A673 (cell line): ENCODE measurements at regions not wholly inside any gene's neighbourhood (a gene's known extent, or its start where the extent isn't known, plus 50 kb on each side); places are given as distances from the start of the nearest gene placed in this dataset.

Experiments
- BruUV-seq: library from RNA; stranded (reverse); fragments of 400-500 nt; replicated peaks from 2 replicates; lab custom pipeline; 2021; lab: Mats Ljungman, UMichigan
- CTCF ChIA-PET: fragments of 300-600 bp; sonication (Branson Sonifier 250); formaldehyde crosslinking; loops from one replicate; lab custom pipeline; 2022; ENCODE audit warnings: antibody characterized with exemption; lab: Charles Lee
- POLR2A ChIA-PET: fragments of 300-600 bp; sonication (Branson Sonifier 250); formaldehyde crosslinking; loops from one replicate; lab custom pipeline; 2022; ENCODE audit warnings: antibody characterized with exemption; ENCODE audit not compliant: low non-redundant PET; lab: Charles Lee
- DNase-seq: peaks from one replicate; pipeline ENCODE4 v3.0.0-alpha.2; 2015; ENCODE audit warnings: low spot score
- H3K27ac ChIP-seq: fragments of 200-600 bp; sonication (generic); 2 replicates; pipeline ENCODE4 v1.5.1; 2016; ENCODE audit warnings: mixed run types, low read depth, mild to moderate bottlenecking, mixed read lengths, antibody characterized with exemption, low read length; ENCODE audit not compliant: poor library complexity, severe bottlenecking
- H3K27me3 ChIP-seq: fragments of 200-600 bp; sonication (generic); replicated peaks from 2 replicates; pipeline ENCODE4 v1.6.1; 2017; ENCODE audit warnings: mixed run types, low read depth, mild to moderate bottlenecking, mixed read lengths, antibody characterized with exemption, low read length; ENCODE audit not compliant: insufficient read depth, poor library complexity
- H3K36me3 ChIP-seq: fragments of 200-600 bp; sonication (generic); 2 replicates; pipeline ENCODE4 v1.6.1; 2016; ENCODE audit warnings: mixed run types, mild to moderate bottlenecking, mixed read lengths, antibody characterized with exemption, low read length; ENCODE audit not compliant: insufficient read depth, poor library complexity, severe bottlenecking
- H3K4me1 ChIP-seq: fragments of 200-600 bp; sonication (generic); 2 replicates; pipeline ENCODE4 v1.6.1; 2017; ENCODE audit warnings: mixed run types, mild to moderate bottlenecking, mixed read lengths, antibody characterized with exemption, low read length; ENCODE audit not compliant: insufficient read depth, poor library complexity, severe bottlenecking
- H3K4me3 ChIP-seq: fragments of 200-600 bp; sonication (generic); 2 replicates; pipeline ENCODE4 v1.5.1; 2016; ENCODE audit warnings: low read depth, mixed run types, mild to moderate bottlenecking, mixed read lengths, low read length; ENCODE audit not compliant: poor library complexity, severe bottlenecking
- H3K9me3 ChIP-seq: fragments of 200-600 bp; sonication (generic); 2 replicates; pipeline ENCODE4 v1.6.1; 2016; ENCODE audit warnings: mixed run types, low read depth, mild to moderate bottlenecking, mixed read lengths, antibody characterized with exemption, low read length; ENCODE audit not compliant: poor library complexity, severe bottlenecking
- CTCF ChIP-seq: fragments of 300-800, 200-600 bp; sonication (generic); conservative IDR thresholded peaks from 2 replicates; pipeline ENCODE4 v1.5.1; 2017; ENCODE audit warnings: low read depth, mild to moderate bottlenecking, antibody characterized with exemption, low read length, moderate library complexity, mixed read lengths
- EZH2 ChIP-seq: fragments of 200-600 bp; sonication (generic); IDR thresholded peaks from 2 replicates; pipeline ENCODE4 v1.6.1; 2017; ENCODE audit warnings: borderline replicate concordance, low read depth, mild to moderate bottlenecking, mixed read lengths, antibody characterized with exemption, low read length; ENCODE audit not compliant: poor library complexity, severe bottlenecking
- intact Hi-C: fragments of 100-400 bp; cut with micrococcal nuclease; formaldehyde crosslinking; loops from one replicate; pipeline ENCODE4 v1.10.0; 2022; ENCODE audit not compliant: unreplicated experiment

- intact Hi-C loops: no loop called here
- H3K27me3 ChIP-seq: no peaks in the 10 kb centered on the region
- no peak overlapping the region for H3K4me3 ChIP-seq
- H3K27ac ChIP-seq: no peak overlapping the region
- DNase-seq: peak; percentile 9
- H3K9me3 ChIP-seq: no peaks in the 10 kb centered on the region
- H3K36me3 ChIP-seq: no peaks in the 10 kb centered on the region
- no peaks in the 10 kb centered on the region for H3K4me1 ChIP-seq
- TF ChIP-seq EZH2 (no peak), CTCF (no peak)
- POLR2A ChIA-PET: no interaction called here
- CTCF ChIA-PET: no interaction called here
- BruUV-seq: no TSS peak
Observed at GRCh38 chr10:90087197-90088023, 386.0 kb downstream of the KIF20B start.

- DNase-seq: no peak
- H3K4me1 ChIP-seq: no peaks in the 10 kb centered on the region
- TF ChIP-seq EZH2 (no peak), CTCF (no peak)
- CTCF ChIA-PET: no interaction called here
- H3K9me3 ChIP-seq: no peaks in the 10 kb centered on the region
- no peaks in the 10 kb centered on the region for H3K36me3 ChIP-seq
- H3K27ac ChIP-seq: no peak overlapping the region
- no TSS peak for BruUV-seq
- POLR2A ChIA-PET: no interaction called here
- intact Hi-C loops: no loop called here
- no peak overlapping the region for H3K4me3 ChIP-seq
- H3K27me3 ChIP-seq: peaks cover 3% of the 10 kb centered on the region
Observed at GRCh38 chr10:90088024-90088317, 386.6 kb downstream of the KIF20B start.

- H3K27ac ChIP-seq: no peak overlapping the region
- TF ChIP-seq CTCF: no peak
- TF ChIP-seq EZH2: no peak
- ChIA-PET POLR2A (no interaction called here), CTCF (no interaction called here)
- no peaks in the 10 kb centered on the region for H3K9me3 ChIP-seq
- no peak overlapping the region for H3K4me3 ChIP-seq
- H3K4me1 ChIP-seq: no peaks in the 10 kb centered on the region
- H3K27me3 ChIP-seq: peaks cover 7% of the 10 kb centered on the region
- BruUV-seq: no TSS peak
- H3K36me3 ChIP-seq: no peaks in the 10 kb centered on the region
- intact Hi-C loops: no loop called here
- no peak for DNase-seq
Observed at GRCh38 chr10:90089719-90090118, 388.3 kb downstream of the KIF20B start.
